Neural cell (in vitro differentiated cells): ENCODE measurements at regions not wholly inside any gene's neighbourhood (a gene's known extent, or its start where the extent isn't known, plus 50 kb on each side); places are given as distances from the start of the nearest gene placed in this dataset.

Experiments
- H2AFZ ChIP-seq: fragments of 200-600, 300-800 bp; sonication (generic), shearing (Covaris generic); 2 replicates; pipeline ENCODE4 v1.6.0; 2014; ENCODE audit warnings: low read depth, mild to moderate bottlenecking, antibody characterized with exemption, low read length, moderate library complexity
- H3F3A ChIP-seq: fragments of 200-600 bp; shearing (Covaris generic); 2 replicates; pipeline ENCODE4 v1.6.1; 2016; ENCODE audit warnings: mild to moderate bottlenecking, moderate library complexity, mixed read lengths, antibody characterized with exemption, low read length; ENCODE audit not compliant: insufficient read depth, poor library complexity, severe bottlenecking
- H3K27ac ChIP-seq: fragments of 200-600, 300-800 bp; sonication (generic), shearing (Covaris generic); 2 replicates; pipeline ENCODE4 v1.5.1; 2014; ENCODE audit warnings: mild to moderate bottlenecking, low read length, moderate library complexity
- H3K27me3 ChIP-seq: fragments of 300-800, 200-600 bp; sonication (generic), shearing (Covaris generic); 2 replicates; pipeline ENCODE4 v1.6.0; 2014; ENCODE audit warnings: mild to moderate bottlenecking, low read depth, low read length, moderate library complexity; ENCODE audit not compliant: insufficient read depth
- H3K36me3 ChIP-seq: fragments of 300-800, 200-600 bp; sonication (generic), shearing (Covaris generic); 2 replicates; pipeline ENCODE4 v1.5.1; 2014; ENCODE audit warnings: mild to moderate bottlenecking, antibody characterized with exemption, low read length, moderate library complexity; ENCODE audit not compliant: insufficient read depth
- H3K4me2 ChIP-seq: fragments of 300-800, 200-600 bp; sonication (generic), shearing (Covaris generic); 2 replicates; pipeline ENCODE4 v1.6.0; 2014; ENCODE audit warnings: mild to moderate bottlenecking, low read length
- H3K4me3 ChIP-seq: fragments of 300-800, 200-600 bp; sonication (generic), shearing (Covaris generic); 2 replicates; pipeline ENCODE4 v1.5.1; 2014; ENCODE audit warnings: mild to moderate bottlenecking, low read length, moderate library complexity
- H3K79me2 ChIP-seq: fragments of 200-600 bp; shearing (Covaris generic); replicated peaks from 2 replicates; pipeline ENCODE4 v1.6.0; 2014; ENCODE audit warnings: mild to moderate bottlenecking, low read length, moderate library complexity; ENCODE audit not compliant: insufficient read depth
- H3K9ac ChIP-seq: fragments of 300-800, 200-600 bp; sonication (generic), shearing (Covaris generic); 2 replicates; pipeline ENCODE4 v1.6.1; 2016; ENCODE audit warnings: mild to moderate bottlenecking, low read length, mixed read lengths
- H3K9me2 ChIP-seq: fragments of 200-600 bp; shearing (Covaris generic); 2 replicates; pipeline ENCODE4 v1.6.1; 2016; ENCODE audit warnings: mild to moderate bottlenecking, low read length, mixed read lengths; ENCODE audit not compliant: insufficient read depth
- H3K9me3 ChIP-seq: fragments of 200-600, 300-800 bp; sonication (generic), shearing (Covaris generic); 2 replicates; pipeline ENCODE4 v1.6.1; 2016; ENCODE audit warnings: mild to moderate bottlenecking, mixed run types, low read length, moderate library complexity, mixed read lengths
- H4K20me1 ChIP-seq: fragments of 200-600 bp; shearing (Covaris generic); 2 replicates; pipeline ENCODE4 v1.6.1; 2016; ENCODE audit warnings: mild to moderate bottlenecking, mixed run types; ENCODE audit not compliant: insufficient read depth
- CTCF ChIP-seq: fragments of 450-650 bp; IDR thresholded peaks from 2 replicates; pipeline ENCODE4 v1.5.1; 2014; ENCODE audit warnings: antibody characterized with exemption, mild to moderate bottlenecking, moderate library complexity; ENCODE audit not compliant: poor library complexity, severe bottlenecking
- EP300 ChIP-seq: fragments of 450-650 bp; conservative IDR thresholded peaks from 2 replicates; pipeline ENCODE4 v1.6.1; 2014; ENCODE audit warnings: antibody characterized with exemption, mild to moderate bottlenecking, moderate library complexity; ENCODE audit not compliant: poor library complexity, severe bottlenecking
- EZH2 ChIP-seq: fragments of 200-600, 300-800 bp; shearing (Covaris generic), sonication (generic); IDR thresholded peaks from 2 replicates; pipeline ENCODE4 v1.6.1; 2014; ENCODE audit warnings: antibody characterized with exemption, low read length, borderline replicate concordance, mild to moderate bottlenecking; ENCODE audit not compliant: insufficient read depth, poor library complexity, severe bottlenecking
- MXI1 ChIP-seq: fragments of 450-650 bp; conservative IDR thresholded peaks from 2 replicates; pipeline ENCODE4 v1.6.1; 2014; ENCODE audit warnings: antibody characterized with exemption, mild to moderate bottlenecking; ENCODE audit not compliant: poor library complexity, severe bottlenecking
- POLR2AphosphoS5 ChIP-seq: IDR thresholded peaks from 2 replicates; pipeline ENCODE4 v1.6.1; 2012
- RAD21 ChIP-seq: fragments of 450-650 bp; conservative IDR thresholded peaks from 2 replicates; pipeline ENCODE4 v1.6.1; 2014; ENCODE audit warnings: antibody characterized with exemption, mild to moderate bottlenecking, moderate library complexity
- REST ChIP-seq: IDR thresholded peaks from 2 replicates; pipeline ENCODE4 v1.6.1; 2012; ENCODE audit warnings: borderline replicate concordance
- SMC3 ChIP-seq: fragments of 450-650 bp; conservative IDR thresholded peaks from 2 replicates; pipeline ENCODE4 v1.6.1; 2014; ENCODE audit warnings: antibody characterized with exemption, mild to moderate bottlenecking, moderate library complexity; ENCODE audit not compliant: poor library complexity
- TAF1 ChIP-seq: IDR thresholded peaks from 2 replicates; pipeline ENCODE4 v1.6.1; 2012; ENCODE audit warnings: low read depth

- Histone ChIP-seq H3K9me2 (no peaks in the 10 kb centered on the region), H3K9me3 (no peaks in the 10 kb centered on the region), H3K36me3 (no peaks in the 10 kb centered on the region), H3K9ac (no peak overlapping the region), H3K4me2 (no peak overlapping the region), H2AFZ (no peak overlapping the region), H3K79me2 (no peaks in the 10 kb centered on the region), H3K27me3 (no peaks in the 10 kb centered on the region), H3K27ac (no peak overlapping the region), H3F3A (no peaks in the 10 kb centered on the region), H3K4me3 (no peak overlapping the region), H4K20me1 (no peaks in the 10 kb centered on the region)
- TF ChIP-seq RAD21 = no peak
- no peak for TF ChIP-seq POLR2AphosphoS5
- no peak for TF ChIP-seq CTCF
- no peak for TF ChIP-seq SMC3
- no peak for TF ChIP-seq REST
- TF ChIP-seq EP300 = no peak
- TF ChIP-seq EZH2 = no peak
- TF ChIP-seq MXI1 = no peak
- TF ChIP-seq TAF1 = no peak
Measured at GRCh38 chr15:93173369-93173768, 84.4 kb upstream of the RGMA start.

GRCh38 chr15:93171476-93171875 lies 82.5 kb upstream of the RGMA start:
- H3K9me3 ChIP-seq = no peaks in the 10 kb centered on the region
- no peaks in the 10 kb centered on the region for H3K79me2 ChIP-seq
- no peak overlapping the region for H3K9ac ChIP-seq
- H3K4me3 ChIP-seq = no peak overlapping the region
- no peaks in the 10 kb centered on the region for H4K20me1 ChIP-seq
- no peak overlapping the region for H3K4me2 ChIP-seq
- no peak overlapping the region for H3K27ac ChIP-seq
- H2AFZ ChIP-seq = no peak overlapping the region
- no peaks in the 10 kb centered on the region for H3F3A ChIP-seq
- no peaks in the 10 kb centered on the region for H3K9me2 ChIP-seq
- H3K36me3 ChIP-seq = no peaks in the 10 kb centered on the region
- TF ChIP-seq POLR2AphosphoS5 (no peak), EP300 (no peak), RAD21 (no peak), REST (peak; percentile 24)
- H3K27me3 ChIP-seq = no peaks in the 10 kb centered on the region
